Activated CD8-positive, alpha-beta memory T cell treated with anti-CD3 and anti-CD28 coated beads for 24 hours (primary cell): ENCODE measurements at regions not wholly inside any gene's neighbourhood (a gene's known extent, or its start where the extent isn't known, plus 50 kb on each side); places are given as distances from the start of the nearest gene placed in this dataset.
"Not testable (repeated sequence)": the region's sequence is repeated elsewhere in the genome, so short reads cannot be mapped to it uniquely, and the experiment has no call there.

Experiments
- DNase-seq: peaks from one replicate; pipeline ENCODE4 v3.0.0-alpha.2; 2020

- DNase-seq = no peak
These were observed 92.7 kb upstream of the C1orf174 start for GRCh38 chr1:3992746-3993145.

GRCh38 chr1:3993619-3994375 is 93.7 kb upstream of the C1orf174 start:
- no peak for DNase-seq

- no peak for DNase-seq
These were observed 95.2 kb upstream of the C1orf174 start for GRCh38 chr1:3995141-3995780.

- no peak for DNase-seq
These were observed 97.0 kb upstream of the C1orf174 start for GRCh38 chr1:3996846-3997705.

GRCh38 chr1:3998086-3998485 is 98.0 kb upstream of the C1orf174 start:
- DNase-seq = no peak

- DNase-seq = not testable (repeated sequence)
These were observed 99.4 kb upstream of the C1orf174 start for GRCh38 chr1:3999514-3999913.

- DNase-seq = no peak
These were observed 100.1 kb upstream of the C1orf174 start for GRCh38 chr1:3999941-4000735.

- DNase-seq = no peak
These were observed 100.8 kb upstream of the C1orf174 start for GRCh38 chr1:4000811-4001251.

- DNase-seq = no peak
These were observed 101.4 kb upstream of the C1orf174 start for GRCh38 chr1:4001461-4001860.

GRCh38 chr1:4002061-4002521 is 102.0 kb upstream of the C1orf174 start:
- DNase-seq = no peak

- DNase-seq = no peak
These were observed 102.7 kb upstream of the C1orf174 start for GRCh38 chr1:4002741-4003140.

GRCh38 chr1:4003846-4004505 is 103.9 kb upstream of the C1orf174 start:
- DNase-seq = no peak

- no peak for DNase-seq
These were observed 104.8 kb upstream of the C1orf174 start for GRCh38 chr1:4004635-4005430.

GRCh38 chr1:4005431-4005830 is 105.4 kb upstream of the C1orf174 start:
- DNase-seq = no peak

GRCh38 chr1:4006676-4007374 is 106.8 kb upstream of the C1orf174 start:
- no peak for DNase-seq

GRCh38 chr1:4010284-4010683 is 110.2 kb upstream of the C1orf174 start:
- no peak for DNase-seq

- DNase-seq = no peak
These were observed 110.9 kb upstream of the C1orf174 start for GRCh38 chr1:4010814-4011605.

GRCh38 chr1:4016351-4017130 is 116.5 kb upstream of the C1orf174 start:
- peak; percentile 32 for DNase-seq
